ENCODE measurements at regions not wholly inside any gene's neighbourhood (a gene's known extent, or its start where the extent isn't known, plus 50 kb on each side); places are given as distances from the start of the nearest gene placed in this dataset.

- Mint-ChIP-seq H3K27ac (no peak overlapping the region), H3K36me3 (ENCODE audit: low read depth) (no peaks in the 10 kb centered on the region), H3K4me1 (peaks cover 8% of the 10 kb centered on the region; the same call in 2 of the 3 replicates), H3K9me3 (no peaks in the 10 kb centered on the region), H3K27me3 (ENCODE audit: insufficient read depth, low read depth, poor library complexity) (no peaks in the 10 kb centered on the region), H3K4me3 (no peak overlapping the region)
- DNase-seq (ENCODE audit: low spot score) (no peak), ATAC-seq (no peak)
- Histone ChIP-seq H3K79me2 (replicated peaks; ENCODE audit: insufficient read depth) (no peaks in the 10 kb centered on the region), H3K27me3 (ENCODE audit: insufficient read depth) (no peaks in the 10 kb centered on the region), H3K4me1 (ENCODE audit: insufficient read depth) (no peaks in the 10 kb centered on the region; the same call in 1 of the 2 replicates), H3F3A (replicated peaks; ENCODE audit: low read depth) (no peaks in the 10 kb centered on the region), H3K36me3 (ENCODE audit: insufficient read depth) (no peaks in the 10 kb centered on the region), H3K4me2 (no peak overlapping the region), H3K9me2 (ENCODE audit: insufficient read depth) (no peaks in the 10 kb centered on the region), H3K27ac (ENCODE audit: low read depth) (no peak overlapping the region), H3K4me3 (no peak overlapping the region), H2AFZ (no peak overlapping the region; the same call in 1 of the 2 replicates), H4K20me1 (replicated peaks; ENCODE audit: insufficient read depth) (no peaks in the 10 kb centered on the region)
- TF ChIP-seq ZNF114 (CRISPR knock-in tag; IDR thresholded peaks at IDR 0.05) (no peak), EZH2phosphoT487 (IDR thresholded peaks at IDR 0.05; ENCODE audit: unreplicated experiment) (no peak), REST (IDR thresholded peaks at IDR 0.05; ENCODE audit: unreplicated experiment) (no peak), NANOG (IDR thresholded peaks at IDR 0.05; ENCODE audit: borderline replicate concordance) (no peak), ZNF331 (CRISPR knock-in tag; IDR thresholded peaks at IDR 0.05; ENCODE audit: low read depth) (no peak), EZH2 (IDR thresholded peaks at IDR 0.05; ENCODE audit: low read depth, unreplicated experiment) (no peak), ETS1 (IDR thresholded peaks at IDR 0.05) (no peak), JUNB (IDR thresholded peaks at IDR 0.05; ENCODE audit: unreplicated experiment) (no peak), STAT1 (IDR thresholded peaks at IDR 0.05; ENCODE audit: unreplicated experiment) (no peak), CTCF (conservative IDR thresholded peaks at IDR 0.05; ENCODE audit: low read depth in 2 of 2) (no peak), ZNF462 (CRISPR knock-in tag; IDR thresholded peaks at IDR 0.05) (no peak), POLR2AphosphoS5 (IDR thresholded peaks at IDR 0.05; ENCODE audit: low read depth) (no peak), CREB1 (CRISPR knock-in tag; IDR thresholded peaks at IDR 0.05; ENCODE audit: low read depth) (no peak)
Observed at GRCh38 chr9:96073531-96074480, 198.3 kb downstream of the ERCC6L2 start.
